Sigmoid colon (tissue), 4 donors: ENCODE measurements at regions not wholly inside any gene's neighbourhood (a gene's known extent, or its start where the extent isn't known, plus 50 kb on each side); places are given as distances from the start of the nearest gene placed in this dataset.
A peak's percentile ranks its signal among the peaks of the same experiment; 100 is the strongest.

Source experiments
- CTCF ChIP-seq, 4 experiments: fragments of 450-650 bp in 3 of 4; fragments of 200-600 bp in 1 of 4; IDR thresholded peaks; one replicate each; pipeline ENCODE4 v1.5.1; 2016 to 2019; ENCODE audit warnings: antibody characterized with exemption in 4 of 4, mild to moderate bottlenecking in 3 of 4, moderate library complexity in 2 of 4
- EP300 ChIP-seq, 4 donors: sonication (generic); formaldehyde crosslinking; IDR thresholded peaks; one replicate each; pipeline ENCODE4 v1.6.1; 2017; ENCODE audit warnings: antibody characterized with exemption in 4 of 4
- POLR2A ChIP-seq, 2 donors: fragments of 450-650 bp; IDR thresholded peaks; one replicate each; pipeline ENCODE4 v1.6.1; 2016; ENCODE audit warnings: antibody characterized with exemption in 2 of 2, mild to moderate bottlenecking in 2 of 2, moderate library complexity in 2 of 2
- POLR2AphosphoS5 ChIP-seq, 4 donors: sonication (generic); formaldehyde crosslinking; IDR thresholded peaks; one replicate each; pipeline ENCODE4 v1.6.1; 2017; ENCODE audit warnings: antibody characterized with exemption in 4 of 4

- TF ChIP-seq POLR2AphosphoS5 (IDR thresholded peaks at IDR 0.05) (no peak), CTCF (IDR thresholded peaks at IDR 0.05) (peak in 1 of 4 experiments; percentile 13), POLR2A (IDR thresholded peaks at IDR 0.05) (no peak), EP300 (IDR thresholded peaks at IDR 0.05) (no peak)
Measured at GRCh38 chr11:71342951-71343827, 90.8 kb upstream of the SHANK2 start.
